HuH-7.5 (cell line): ENCODE measurements at regions not wholly inside any gene's neighbourhood (a gene's known extent, or its start where the extent isn't known, plus 50 kb on each side); places are given as distances from the start of the nearest gene placed in this dataset.

Experiments used
- DNase-seq: peaks from one replicate; pipeline ENCODE4 v3.0.0; 2011; ENCODE audit warnings: low spot score

- no peak for DNase-seq
Observed at GRCh38 chr4:111494471-111494870, 650.8 kb upstream of the FAM241A start.

- no peak for DNase-seq
Observed at GRCh38 chr4:111494971-111495370, 650.3 kb upstream of the FAM241A start.

GRCh38 chr4:111499291-111499690 lies 646.0 kb upstream of the FAM241A start:
- no peak for DNase-seq

- DNase-seq = no peak
Observed at GRCh38 chr4:111499706-111500105, 645.5 kb upstream of the FAM241A start.

GRCh38 chr4:111500858-111501257 lies 644.4 kb upstream of the FAM241A start:
- no peak for DNase-seq

GRCh38 chr4:111501946-111502345 lies 643.3 kb upstream of the FAM241A start:
- no peak for DNase-seq

- no peak for DNase-seq
Observed at GRCh38 chr4:111502626-111503025, 642.6 kb upstream of the FAM241A start.

- no peak for DNase-seq
Observed at GRCh38 chr4:111506706-111507105, 638.5 kb upstream of the FAM241A start.

GRCh38 chr4:111510535-111510934 lies 634.7 kb upstream of the FAM241A start:
- DNase-seq = no peak

GRCh38 chr4:111512081-111512783 lies 633.0 kb upstream of the FAM241A start:
- no peak for DNase-seq

GRCh38 chr4:111519683-111520082 lies 625.6 kb upstream of the FAM241A start:
- no peak for DNase-seq

GRCh38 chr4:111530446-111530845 lies 614.8 kb upstream of the FAM241A start:
- no peak for DNase-seq

- DNase-seq = no peak
Observed at GRCh38 chr4:111535792-111536191, 609.5 kb upstream of the FAM241A start.

- DNase-seq = no peak
Observed at GRCh38 chr4:111537165-111537564, 608.1 kb upstream of the FAM241A start.

- DNase-seq = no peak
Observed at GRCh38 chr4:111537871-111538270, 607.4 kb upstream of the FAM241A start.

GRCh38 chr4:111540671-111541070 lies 604.6 kb upstream of the FAM241A start:
- DNase-seq = no peak

- no peak for DNase-seq
Observed at GRCh38 chr4:111542056-111542455, 603.2 kb upstream of the FAM241A start.

- DNase-seq = no peak
Observed at GRCh38 chr4:111546881-111547280, 598.4 kb upstream of the FAM241A start.

GRCh38 chr4:111556141-111556781 lies 589.0 kb upstream of the FAM241A start:
- DNase-seq = no peak

- DNase-seq = no peak
Observed at GRCh38 chr4:111556851-111557250, 588.4 kb upstream of the FAM241A start.

- DNase-seq = no peak
Observed at GRCh38 chr4:111562826-111563225, 582.4 kb upstream of the FAM241A start.

- no peak for DNase-seq
Observed at GRCh38 chr4:111572470-111572869, 572.8 kb upstream of the FAM241A start.

- DNase-seq = no peak
Observed at GRCh38 chr4:111573386-111573785, 571.9 kb upstream of the FAM241A start.

- no peak for DNase-seq
Observed at GRCh38 chr4:111579767-111580166, 565.5 kb upstream of the FAM241A start.
